ENCODE measurements at regions not wholly inside any gene's neighbourhood (a gene's known extent, or its start where the extent isn't known, plus 50 kb on each side); places are given as distances from the start of the nearest gene placed in this dataset.

DNA sequence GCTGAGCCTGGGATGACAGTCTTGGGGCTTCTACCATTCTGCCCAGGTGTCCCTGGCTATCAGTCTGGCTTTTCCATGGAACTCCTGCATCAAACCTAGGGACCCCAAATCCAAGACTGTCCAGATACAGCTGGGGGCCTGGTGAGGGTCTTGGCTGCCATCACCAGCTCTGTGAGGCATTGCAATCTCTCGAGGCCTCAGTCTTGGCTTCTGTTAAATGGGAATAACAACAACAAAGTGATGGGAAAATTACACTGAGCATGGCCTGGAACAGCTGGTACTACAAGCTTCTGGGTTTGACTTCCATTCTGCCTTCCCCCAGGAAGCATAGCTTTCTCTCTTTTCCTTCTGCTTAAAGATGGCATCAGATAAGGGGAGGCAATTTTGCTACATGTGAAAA, 50.0 kb upstream of the LCTL start:
- no peak for DNase-seq

DNA sequence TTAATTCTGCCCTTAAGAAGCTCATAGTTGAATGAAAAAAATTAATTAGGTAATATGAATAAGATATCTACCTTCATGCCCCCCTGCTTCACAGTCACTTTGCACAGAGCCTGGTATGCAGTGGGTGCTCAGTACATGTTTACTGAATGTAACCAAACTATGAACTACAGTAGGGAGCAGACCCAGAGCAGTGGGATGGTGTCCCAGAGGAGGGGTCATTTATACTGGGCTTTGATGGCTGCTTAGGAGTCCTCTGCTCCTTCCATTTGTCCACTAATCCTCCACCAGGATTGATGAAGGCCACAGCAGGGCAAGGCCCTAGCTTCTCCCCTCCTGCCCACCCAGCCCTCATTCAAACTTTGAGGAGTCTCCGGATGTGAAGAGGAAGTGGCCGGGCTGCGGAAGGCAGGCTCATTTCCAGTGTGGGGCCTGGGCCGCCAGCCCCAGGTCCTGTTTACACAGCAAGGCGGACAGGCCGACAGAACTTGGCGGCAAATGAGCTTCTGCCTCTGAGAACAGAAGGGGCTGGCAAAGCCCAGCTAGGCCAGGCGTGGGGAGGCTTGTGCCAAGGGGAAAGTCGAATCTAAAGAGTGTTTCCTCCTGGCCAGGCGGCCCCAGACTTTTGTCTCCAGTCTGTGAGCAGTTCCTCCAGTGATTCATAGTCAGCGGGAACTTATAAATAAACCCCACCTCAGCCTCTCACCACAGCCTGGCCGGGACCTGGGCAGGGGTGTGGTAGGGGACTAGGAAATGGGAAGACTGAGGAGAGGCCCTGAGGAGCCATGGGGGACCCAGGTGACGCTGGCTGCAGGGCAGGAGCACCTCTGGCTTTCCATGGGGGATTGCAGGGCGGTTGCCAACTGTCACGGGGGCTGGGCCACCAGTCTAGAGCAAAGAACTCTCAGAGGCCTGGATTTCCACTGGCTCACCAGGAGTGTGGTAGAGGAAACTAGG, 51.6 kb upstream of the LCTL start:
- DNase-seq: no peak

DNA sequence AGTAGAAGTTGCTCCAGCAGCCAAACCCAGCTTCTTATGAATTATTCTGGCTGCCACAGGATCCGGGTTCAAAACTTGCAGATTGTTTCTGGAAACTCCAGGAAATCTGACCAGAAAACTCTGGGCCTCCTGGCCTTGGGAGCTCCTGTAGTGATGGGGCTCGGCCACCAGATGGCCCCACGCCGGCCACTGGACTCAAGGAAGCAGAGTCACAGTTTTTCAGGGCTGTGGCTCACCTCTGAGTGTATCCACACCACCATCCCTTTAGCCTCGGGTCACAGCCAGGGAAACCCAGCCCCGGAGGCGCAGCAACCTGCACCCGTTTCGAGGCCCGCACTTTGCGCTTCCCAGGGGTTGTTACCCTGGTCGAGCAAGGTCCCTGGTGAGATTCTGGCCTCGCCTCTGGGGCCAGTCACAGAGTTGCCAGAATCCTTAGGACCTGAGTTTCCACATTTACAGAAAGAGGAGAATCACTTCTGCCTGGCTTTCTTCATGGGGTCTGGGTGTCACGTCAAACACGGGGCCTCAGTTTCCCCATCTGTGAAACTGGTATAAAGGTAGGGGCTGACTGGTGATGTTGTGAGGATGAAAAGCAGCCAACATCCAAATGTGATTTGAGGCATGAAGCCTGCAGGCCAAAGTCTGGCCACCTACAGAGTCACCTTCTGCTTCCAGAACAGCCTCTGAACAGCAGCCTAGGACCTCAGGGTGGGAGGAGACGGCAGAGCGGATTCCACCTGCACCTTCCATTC, 53.5 kb upstream of the LCTL start:
- DNase-seq: peak; percentile 70

DNA sequence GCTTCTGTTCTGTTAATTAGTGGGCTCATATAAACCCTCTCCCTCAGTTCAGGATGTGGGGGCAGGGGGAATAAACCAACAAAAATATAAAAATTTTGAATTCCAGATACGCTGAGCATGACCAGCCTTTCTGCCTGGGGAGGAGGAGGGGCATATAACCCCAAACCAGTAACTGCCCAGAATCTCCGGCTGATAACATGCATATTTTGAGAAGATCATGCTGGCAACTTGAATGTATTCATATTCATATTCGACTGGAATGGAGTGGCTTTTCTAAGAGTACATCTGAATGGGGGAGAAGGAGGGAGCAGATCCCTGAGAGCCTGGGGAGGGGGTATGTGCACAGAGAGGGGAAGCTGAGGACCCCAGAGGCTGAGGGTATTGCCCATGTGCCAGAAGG, 54.5 kb upstream of the LCTL start:
- DNase-seq: no peak

DNA sequence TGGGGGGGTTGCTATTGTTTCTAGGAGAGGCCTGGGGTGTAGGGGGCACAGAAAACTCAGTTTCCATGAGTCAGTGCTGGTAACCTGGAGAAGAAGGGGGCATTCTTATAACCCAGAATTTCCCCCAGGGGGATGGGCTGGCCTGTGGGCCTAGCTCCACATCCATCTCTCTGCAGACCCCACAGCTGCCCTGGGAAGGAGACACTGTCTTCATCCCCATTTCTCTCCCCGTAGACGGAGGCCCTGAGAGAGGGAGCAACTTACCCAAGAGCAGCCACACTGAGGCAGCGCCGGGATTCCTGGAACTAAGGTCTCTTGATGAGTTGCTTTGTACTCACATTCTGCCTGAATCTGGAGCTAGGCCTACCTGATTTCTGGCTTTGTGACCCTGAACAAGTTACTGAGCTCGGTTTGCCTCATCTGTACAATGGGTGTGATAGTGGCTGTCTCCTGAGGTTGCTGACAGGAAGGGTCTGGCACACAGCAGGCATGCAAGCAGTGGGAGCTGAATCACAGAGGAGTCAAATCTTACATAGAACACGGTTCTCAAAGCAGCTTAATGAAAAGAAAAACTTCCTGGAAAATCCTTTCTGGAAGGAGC, 55.0 kb upstream of the LCTL start:
- DNase-seq: no peak

DNA sequence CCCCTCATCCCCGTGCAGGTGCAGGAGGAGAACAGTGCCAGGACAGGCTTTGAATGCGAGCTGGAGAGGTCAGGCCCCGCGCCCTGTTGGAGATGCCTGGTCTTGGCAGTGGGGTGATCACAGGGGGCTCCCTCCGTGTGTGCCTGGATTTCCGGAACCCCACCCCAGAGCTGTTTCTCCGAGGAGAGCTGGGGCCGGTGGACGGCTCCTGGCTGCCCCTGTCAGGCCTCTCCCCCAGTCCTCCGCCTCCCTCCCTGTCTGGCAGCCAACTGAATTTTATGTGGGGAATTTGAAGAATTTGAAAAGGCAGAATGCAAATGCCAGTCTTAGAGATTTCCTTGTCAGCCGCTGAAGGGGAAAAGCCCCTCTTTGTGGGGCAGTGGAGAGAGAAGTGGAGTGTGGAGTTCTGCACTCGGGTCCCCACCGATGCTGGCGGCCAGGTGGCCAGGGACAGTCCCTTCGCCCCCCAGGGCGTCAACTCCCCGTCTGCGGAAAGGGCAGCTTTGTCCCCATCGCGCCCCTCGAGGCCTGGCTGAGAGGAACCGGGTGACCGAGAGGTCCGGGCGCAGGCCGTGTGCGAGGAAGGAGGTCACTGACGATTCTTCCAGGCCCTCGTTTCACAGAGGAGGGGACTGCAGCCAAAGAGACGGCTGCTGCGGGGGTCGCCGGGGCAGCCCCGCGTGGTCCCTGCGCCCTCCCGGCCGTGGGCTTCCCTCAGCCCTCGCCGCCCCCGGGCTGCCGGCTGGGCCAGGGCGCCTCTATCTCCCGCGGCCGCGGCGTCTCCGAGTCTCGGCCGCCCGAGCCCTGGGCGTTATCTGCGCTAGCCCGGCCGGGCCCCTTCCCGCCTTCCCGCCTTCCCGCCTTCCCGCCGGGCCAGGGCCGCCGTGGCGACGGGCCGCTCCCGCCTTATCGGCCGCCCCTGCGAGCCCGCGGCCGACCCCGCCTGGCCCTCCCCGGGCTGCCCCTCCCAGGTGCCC, 56.0 kb upstream of the LCTL start:
- no peak for DNase-seq

DNA sequence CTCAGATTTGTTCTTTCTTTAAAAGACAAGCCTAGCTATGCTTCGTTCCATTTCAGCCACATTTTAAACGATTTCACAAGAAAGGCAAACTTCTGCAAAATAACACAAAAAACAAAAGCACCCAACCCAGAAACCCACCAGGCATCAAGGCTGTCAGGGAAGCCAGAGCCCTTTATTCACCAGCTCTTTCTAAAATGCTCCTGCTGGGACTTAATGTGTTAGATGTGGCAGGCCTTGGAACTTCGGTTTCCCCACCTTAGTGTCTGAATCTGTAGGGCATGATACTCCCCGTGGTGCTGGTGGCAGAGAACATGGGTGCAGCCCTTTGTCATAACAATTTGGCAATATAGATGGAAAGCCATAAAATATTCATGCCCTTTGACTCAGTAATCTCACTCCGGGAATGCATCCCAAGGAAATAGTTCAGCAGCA, 56.8 kb upstream of the LCTL start:
- no peak for DNase-seq

DNA sequence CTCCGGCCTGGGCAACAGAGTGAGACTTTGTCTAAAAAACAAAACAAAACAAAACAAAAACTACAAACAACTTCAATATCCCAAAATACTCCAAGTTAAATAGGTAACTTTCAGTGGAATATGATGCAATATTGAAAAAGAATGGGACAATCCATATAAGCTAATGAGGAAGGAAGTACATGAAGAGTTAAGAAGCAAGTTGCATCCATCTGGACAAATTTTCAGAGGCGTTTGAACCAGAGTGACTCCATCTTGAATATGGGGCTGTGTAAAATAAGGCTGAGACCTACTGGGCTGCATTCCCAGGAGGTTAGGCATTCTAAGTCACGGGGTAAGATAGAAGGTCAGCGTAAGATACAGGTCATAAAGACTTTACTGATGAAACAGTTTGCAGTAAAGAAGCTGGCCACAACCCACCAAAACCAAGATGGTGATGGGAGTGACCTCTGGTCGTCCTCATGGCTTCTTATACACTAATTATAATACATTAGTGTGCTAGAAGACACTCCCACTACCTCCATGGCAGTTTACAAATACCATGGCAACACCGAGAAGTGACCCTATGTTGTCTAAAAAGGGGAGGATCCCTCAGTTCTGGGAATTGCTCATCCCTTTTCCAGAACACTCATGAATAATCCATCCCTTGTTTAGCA, 58.1 kb upstream of the LCTL start:
- no peak for DNase-seq

DNA sequence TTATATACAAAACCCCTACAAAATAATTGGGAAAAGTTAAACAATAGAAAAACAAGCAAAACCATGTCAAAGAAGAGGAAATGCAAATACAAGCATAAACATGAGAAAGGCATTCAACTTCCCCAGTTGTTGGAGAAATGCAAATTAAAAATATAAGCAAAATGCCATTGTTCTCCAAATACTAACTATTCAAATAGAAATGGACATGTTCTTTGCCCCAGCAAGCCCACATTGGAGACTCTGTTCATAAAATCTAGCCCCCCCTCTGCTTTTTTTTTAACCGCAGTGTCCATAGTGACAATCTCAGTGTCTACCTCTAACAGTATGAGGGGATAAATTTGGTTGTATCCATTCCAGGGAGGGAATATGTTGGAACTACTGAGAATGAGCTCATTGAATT, 59.7 kb upstream of the LCTL start:
- DNase-seq: no peak

DNA sequence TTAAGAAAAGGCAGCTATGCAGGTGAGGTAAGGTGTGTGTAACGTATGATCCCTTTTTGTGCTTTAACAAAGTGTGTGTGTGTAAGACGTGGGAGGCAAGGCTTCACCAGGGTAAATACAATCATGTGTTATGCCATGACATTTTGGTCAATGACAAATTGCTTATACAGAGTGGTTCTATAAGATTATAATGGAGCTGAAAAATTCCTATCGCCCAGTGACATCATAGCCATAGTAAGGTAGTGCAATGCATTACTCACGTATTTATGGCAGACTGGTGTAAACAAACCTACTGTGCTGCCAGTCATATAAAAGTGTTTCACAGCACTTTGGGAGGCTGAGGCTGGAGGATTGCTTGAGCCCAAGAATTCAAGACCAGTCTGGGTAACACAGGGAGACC, 60.2 kb upstream of the LCTL start:
- DNase-seq: no peak

DNA sequence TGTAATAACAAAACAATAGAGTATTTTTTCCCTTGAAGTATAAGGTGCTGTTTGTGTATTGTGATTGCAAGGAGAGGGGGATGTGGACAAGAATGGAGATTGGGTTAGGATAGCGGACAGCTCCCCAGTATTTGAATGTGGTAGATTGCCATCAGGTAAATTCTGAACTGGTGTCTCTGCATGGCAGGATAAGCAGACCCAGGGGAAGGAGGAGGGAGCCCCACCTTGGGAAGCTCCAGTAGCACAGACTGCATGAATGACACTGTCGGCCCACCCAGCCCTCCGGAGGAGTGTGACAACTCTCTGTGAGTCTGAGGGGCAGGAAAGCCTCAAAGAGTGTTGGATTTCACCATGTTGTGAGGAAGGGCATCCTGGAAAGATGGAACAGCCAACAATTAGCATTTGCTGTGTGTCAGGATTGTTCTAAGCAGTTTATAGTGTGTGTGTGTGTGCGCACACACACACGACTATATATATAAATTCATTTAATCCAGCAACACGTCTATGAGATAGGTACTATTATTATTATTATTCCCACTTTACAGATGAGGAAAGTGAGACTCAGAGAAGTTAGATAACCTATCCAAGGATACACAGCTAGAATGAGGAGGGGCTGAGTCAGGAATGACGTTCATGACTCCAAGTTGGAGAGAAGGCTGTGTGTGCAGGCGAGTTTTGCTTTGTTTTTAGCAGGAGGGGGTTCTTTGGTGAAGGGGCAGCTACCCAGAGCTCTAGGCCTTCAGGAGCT, 63.4 kb upstream of the LCTL start:
- no peak for DNase-seq

DNA sequence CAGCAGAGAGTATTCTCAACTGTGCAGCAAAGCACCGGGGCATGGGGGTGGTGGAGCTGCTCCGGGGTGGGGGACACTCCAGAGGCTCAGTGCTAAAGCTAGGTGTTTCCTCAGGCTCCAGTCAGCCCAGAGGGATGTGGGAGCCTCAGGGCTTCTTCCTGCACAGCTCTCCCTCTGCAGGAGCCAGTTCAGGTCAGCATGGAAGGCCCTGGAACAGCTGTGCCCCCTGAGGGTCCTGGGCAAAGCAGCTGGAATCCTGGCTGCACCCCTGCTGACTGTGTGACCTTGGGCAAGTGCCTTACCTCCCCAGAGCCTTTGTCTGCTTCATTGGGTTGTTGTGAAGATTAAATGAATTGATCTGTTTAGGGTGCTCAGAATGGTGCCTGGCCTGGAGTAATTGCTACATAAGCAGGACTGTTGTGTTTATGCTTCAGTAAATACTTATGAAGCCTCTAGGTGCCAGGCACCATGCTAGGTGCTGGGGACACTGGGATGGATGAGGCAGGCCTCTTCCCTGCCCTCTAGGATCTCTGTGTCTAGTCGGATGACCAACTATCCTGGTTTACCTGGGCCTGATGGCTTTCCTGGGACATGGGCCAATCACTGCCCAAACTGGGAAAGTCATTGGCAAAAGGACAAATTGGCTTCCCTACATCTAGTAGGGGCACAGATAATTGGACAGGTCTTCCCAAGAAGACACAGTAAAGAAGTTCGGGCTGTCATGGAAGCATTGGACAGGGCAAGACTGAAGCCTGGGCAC, 64.2 kb upstream of the LCTL start:
- no peak for DNase-seq

DNA sequence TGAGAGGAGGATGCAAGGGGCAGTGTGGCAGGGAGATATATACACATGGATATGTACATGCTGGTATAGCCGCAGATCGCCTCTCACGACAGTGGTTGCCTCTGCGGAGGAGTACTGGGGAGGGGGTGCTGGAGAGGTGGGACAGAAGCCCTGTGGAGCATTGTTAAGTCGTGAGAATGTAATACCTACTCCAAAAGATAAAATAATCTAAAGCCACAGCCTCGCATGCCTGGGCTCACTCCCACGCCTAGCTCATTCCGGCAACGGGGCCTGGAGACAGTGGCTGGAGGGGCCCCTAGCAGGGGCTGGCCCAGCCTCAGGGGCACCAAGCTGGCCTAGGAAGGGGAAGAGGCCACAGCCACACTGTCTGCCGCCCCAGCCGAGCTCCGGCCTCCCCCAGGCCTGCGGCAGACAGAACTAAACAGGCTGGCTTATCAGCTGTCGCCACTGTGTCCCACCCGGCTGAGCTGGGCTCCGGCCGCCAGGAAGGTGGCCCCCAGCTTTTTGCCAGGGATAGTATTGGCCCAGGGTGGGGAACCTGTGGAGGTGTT, 65.1 kb upstream of the LCTL start:
- no peak for DNase-seq

DNA sequence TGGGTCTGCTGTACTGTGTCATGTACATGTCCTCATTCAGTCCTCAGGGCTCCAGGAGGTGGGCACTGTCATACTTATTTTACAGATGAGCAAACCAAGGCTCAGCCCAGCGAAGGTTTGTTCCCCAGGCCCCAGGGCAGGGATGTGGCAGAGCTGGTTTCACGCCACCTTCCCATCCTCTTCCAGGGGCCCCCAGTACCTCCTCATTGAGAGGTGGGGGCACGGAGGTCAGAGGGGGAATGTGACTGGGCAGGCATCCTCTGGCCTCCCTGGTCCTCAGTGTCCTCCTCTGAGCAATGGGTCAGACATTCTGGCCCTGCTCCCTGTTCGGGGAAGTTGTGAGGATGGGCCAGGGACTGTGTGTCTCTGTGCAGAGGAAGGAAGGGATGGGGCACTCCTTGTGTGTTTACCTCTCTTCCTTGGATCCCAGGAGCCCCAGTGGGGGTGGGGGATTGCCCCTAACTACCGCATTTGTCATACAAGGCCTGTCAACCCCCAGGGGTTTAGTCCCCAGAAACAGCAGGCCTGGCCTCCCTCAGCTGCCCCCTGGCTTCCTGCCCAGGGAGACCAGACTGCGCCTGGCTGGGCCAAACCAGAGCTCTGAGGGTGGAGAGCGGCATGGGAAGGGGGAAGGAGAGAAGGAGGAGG, 65.9 kb upstream of the LCTL start:
- DNase-seq: no peak

DNA sequence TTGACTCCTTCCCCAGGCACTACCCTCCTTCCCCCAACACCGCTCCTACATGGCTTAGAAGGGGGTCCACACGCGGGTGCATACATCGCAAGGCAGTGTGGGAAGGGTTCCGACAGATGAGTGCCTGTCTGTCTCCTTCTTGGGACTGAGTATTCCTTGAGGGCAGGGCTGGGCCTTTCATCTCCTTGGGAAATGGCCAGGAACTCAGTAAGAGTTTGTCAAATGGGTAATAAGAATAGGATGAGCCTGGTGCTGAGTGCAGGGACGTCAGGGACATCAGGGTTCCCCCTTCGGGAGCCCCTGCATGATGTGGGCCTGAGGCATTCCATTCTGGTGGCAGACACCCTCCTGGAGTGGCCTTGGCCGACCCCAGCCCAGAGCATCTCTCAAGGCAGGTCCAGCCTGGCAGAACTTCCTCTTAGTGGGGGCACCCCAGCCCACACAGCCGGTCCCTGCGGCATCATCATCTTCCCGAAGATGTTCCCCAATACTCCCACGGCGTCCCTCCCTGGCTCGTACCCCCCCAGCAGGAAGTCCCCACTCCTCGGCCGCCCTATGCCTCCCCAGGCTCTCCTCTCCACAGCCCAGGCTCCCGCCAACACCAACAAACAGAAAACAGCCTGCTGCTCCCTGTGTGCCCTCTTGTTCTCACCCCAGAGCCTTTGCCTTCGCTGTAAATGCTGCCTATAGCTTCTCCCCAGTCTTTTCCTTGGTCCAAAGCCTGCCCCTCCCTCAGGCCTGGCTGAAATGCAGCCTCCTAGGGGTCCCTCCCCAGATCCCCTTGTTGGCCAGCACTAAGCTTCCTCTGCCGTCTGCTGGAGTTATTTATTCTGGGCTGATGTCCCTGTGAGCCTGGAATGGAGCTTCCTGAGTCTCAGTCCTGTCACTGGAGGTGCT, 67.5 kb upstream of the LCTL start:
- no peak for DNase-seq

DNA sequence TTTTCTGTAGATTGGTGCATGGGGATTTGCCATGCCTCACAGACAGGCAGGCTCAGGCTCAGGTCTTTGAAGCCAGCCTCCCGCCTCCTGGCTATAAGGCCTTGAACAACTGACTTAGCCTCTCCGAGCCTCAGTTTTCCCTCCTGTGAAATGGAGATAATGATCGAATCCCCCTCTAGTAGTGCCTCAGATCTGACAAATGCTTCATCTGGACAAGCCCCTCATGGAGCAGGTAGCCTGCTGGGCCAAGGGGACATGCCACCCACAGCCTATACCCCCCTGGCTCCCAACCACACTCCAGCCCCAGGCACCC, 68.1 kb upstream of the LCTL start:
- no peak for DNase-seq

DNA sequence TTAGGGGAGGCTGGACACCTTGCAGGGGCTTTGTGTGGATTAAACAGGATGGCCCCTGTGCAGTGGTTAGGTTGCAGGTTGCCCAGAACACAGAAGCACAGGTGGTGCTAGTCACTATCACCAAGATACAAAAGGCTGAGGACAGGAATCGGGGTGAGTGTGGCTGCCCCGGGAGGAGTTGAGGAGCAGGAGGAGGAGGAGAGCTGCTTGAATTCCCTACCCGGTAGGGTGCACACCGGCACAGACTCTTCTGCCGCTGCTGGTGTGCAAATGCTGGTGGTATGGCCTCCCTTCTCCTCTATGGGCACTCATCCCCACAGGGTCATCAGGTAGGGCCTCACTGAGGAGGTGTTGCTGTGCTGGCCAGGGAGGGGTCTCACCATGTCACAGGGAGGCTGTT, 67.5 kb upstream of the SMAD6 start:
- DNase-seq: no peak

DNA sequence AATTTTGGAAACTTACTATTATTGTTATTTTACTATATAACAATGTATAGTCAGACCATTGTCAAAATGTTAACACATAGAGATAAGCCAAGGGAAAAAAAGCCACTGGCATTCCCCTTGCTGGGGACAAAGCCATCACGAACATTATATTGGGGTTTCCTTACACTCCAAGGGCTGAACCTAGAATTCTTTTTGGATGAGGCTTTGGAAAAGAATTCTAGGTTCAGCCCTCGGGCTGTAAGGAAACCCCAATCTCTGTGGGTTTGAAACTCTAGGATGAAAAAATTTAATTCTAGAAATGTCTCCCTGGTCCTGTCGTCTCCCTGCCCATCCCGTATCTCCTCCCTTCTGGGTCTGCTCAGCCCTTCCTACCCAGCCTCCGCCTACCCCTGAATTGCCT, 67.0 kb upstream of the SMAD6 start:
- no peak for DNase-seq

DNA sequence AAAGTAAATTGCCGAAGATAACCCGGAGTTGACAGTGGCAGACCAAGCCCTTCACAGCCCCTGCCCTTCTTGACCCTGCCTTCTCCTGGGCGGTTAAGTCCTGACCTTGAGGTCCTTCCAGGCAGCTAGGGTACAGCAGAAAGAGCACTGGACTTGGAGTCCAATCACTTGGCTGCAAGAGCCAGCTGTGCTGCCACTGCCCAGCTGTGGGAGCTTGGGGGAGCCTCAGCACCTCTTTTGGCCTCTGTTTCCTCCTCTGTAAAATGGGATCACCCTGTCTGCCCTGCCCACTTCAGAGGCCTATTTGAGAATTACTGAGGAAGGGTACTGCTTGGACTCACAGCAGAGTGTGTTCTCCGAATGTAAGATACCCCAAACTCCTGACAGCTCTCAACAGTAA, 66.2 kb upstream of the SMAD6 start:
- no peak for DNase-seq
